ENCODE measurements at regions not wholly inside any gene's neighbourhood (a gene's known extent, or its start where the extent isn't known, plus 50 kb on each side); places are given as distances from the start of the nearest gene placed in this dataset.

DNA sequence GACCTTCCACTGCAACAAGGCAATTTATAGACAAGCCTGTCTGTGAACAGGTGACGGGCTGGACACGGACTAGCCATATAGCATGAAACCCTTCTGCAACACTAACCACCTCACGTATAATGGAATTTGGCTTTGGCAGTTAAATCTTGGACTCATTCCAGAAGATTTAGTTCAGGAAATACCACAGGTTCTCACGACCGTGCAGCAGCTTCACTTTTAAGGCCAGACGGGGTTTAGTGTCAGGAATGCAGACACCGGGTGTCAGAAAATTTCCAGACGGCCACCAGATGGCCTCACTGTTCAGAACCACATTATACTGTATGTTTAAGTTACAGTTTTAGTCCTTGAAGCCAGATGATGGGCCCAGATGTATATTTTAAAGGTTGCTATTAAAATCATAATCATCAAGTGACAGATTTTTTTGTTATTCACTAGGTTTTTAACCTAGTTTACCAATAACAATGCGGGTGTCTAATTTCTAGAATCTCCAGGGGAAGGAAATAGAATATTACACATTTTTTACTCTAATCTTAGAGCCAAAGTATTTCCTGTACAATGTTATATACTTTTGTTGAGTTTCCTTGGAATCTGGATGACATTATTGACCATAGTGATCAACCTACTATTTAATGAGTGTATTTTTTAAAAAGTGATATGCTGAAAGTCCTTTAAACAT, 90.5 kb upstream of the TMPO start:
- CTCF ChIA-PET (ENCODE audit: low intra/inter-chr PET ratio): interaction anchor here (0.8 to 2.5 kb wide), 7 partner anchors 15 to 574 kb away, joined by 3 to 19 read pairs (median 3); no protein-coding TSS in a partner anchor
- TF ChIP-seq THAP7 (CRISPR knock-in tag; IDR thresholded peaks at IDR 0.05): no peak
- no peak for TF ChIP-seq NRF1 (conservative IDR thresholded peaks at IDR 0.05 in 1 of 2, IDR thresholded peaks at IDR 0.05 in 1 of 2)
- TF ChIP-seq RAD21 (CRISPR knock-in tag; conservative IDR thresholded peaks at IDR 0.05 in 1 of 2, IDR thresholded peaks at IDR 0.05 in 1 of 2): peak; percentile 71 to 79
- TF ChIP-seq RREB1 (CRISPR knock-in tag; IDR thresholded peaks at IDR 0.05): no peak
- no peak for TF ChIP-seq PHTF2 (CRISPR knock-in tag; IDR thresholded peaks at IDR 0.05)
- TF ChIP-seq, protein P1, sequence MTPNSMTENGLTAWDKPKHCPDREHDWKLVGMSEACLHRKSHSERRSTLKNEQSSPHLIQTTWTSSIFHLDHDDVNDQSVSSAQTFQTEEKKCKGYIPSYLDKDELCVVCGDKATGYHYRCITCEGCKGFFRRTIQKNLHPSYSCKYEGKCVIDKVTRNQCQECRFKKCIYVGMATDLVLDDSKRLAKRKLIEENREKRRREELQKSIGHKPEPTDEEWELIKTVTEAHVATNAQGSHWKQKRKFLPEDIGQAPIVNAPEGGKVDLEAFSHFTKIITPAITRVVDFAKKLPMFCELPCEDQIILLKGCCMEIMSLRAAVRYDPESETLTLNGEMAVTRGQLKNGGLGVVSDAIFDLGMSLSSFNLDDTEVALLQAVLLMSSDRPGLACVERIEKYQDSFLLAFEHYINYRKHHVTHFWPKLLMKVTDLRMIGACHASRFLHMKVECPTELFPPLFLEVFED (CRISPR knock-in tag; conservative IDR thresholded peaks at IDR 0.05): no peak
- TF ChIP-seq JUN (IDR thresholded peaks at IDR 0.05; ENCODE audit: borderline replicate concordance, low read depth, low read length): no peak
- TF ChIP-seq JUN (CRISPR knock-in tag; IDR thresholded peaks at IDR 0.05; ENCODE audit: borderline replicate concordance): no peak
- no peak for TF ChIP-seq ZNF12 (CRISPR knock-in tag; IDR thresholded peaks at IDR 0.05)
- 0 out of 2 replicates have a peak, but pooled peaks have one; percentile 37 for TF ChIP-seq SMAD4 (CRISPR knock-in tag; conservative IDR thresholded peaks at IDR 0.05)
- no peak for TF ChIP-seq RB1 (IDR thresholded peaks at IDR 0.05; ENCODE audit: low read depth)

More for the DNA sequence above, 90.5 kb upstream of the TMPO start:
- Histone ChIP-seq H3K9ac (ENCODE audit: insufficient read depth in 1 of 2, low read depth in 2 of 2, low read length in 2 of 2) (no peak overlapping the region), H3K9me1 (ENCODE audit: control insufficient read depth, insufficient read depth, low read length) (no peaks in the 10 kb centered on the region), H4K20me1 (replicated peaks; ENCODE audit: control insufficient read depth, insufficient read depth, low read length) (no peaks in the 10 kb centered on the region), H3K27me3 (ENCODE audit: control insufficient read depth in 2 of 2, insufficient read depth in 2 of 2, low read length in 2 of 2) (peaks cover 3 to 38% of the 10 kb centered on the region in 2 experiments; a peak in 4 of 5 replicates), H3K4me1 (replicated peaks in 1 of 2; ENCODE audit: control insufficient read depth in 2 of 2, insufficient read depth in 2 of 2, low read length in 2 of 2) (peaks cover 3 to 7% of the 10 kb centered on the region in 2 experiments; a peak in 2 of 5 replicates), H3K4me2 (ENCODE audit: insufficient read depth, low read length) (no peak overlapping the region), H3K36me3 (ENCODE audit: control insufficient read depth, insufficient read depth, low read length) (no peaks in the 10 kb centered on the region), H3K9me3 (replicated peaks; ENCODE audit: control insufficient read depth, insufficient read depth, low read depth, low read length) (no peaks in the 10 kb centered on the region), H2AFZ (ENCODE audit: low read depth, low read length) (no peak overlapping the region), H3K4me3 (no peak overlapping the region), H3K27ac (ENCODE audit: extremely low read depth, low read depth, low read length) (no peak overlapping the region), H3K79me2 (ENCODE audit: control insufficient read depth, insufficient read depth, low read length) (no peaks in the 10 kb centered on the region)
- FAIRE-seq: peak; percentile 76
- ATAC-seq: peak; percentile 91
- no TSS peak for BruUV-seq (replicated peaks)
- peak; percentile 60 to 78 (median 74) for DNase-seq (ENCODE audit: extremely low read depth in 1 of 4, low spot score in 3 of 4)
- intact Hi-C loops (cut with micrococcal nuclease): loop anchor here (2.0 kb wide), 3 partner anchors 16 to 230 kb away; no protein-coding TSS in a partner anchor
- WGBS (ENCODE audit: insufficient coverage, low coverage, missing lambda C conversion rate): 12% methylated on average over 9 of the region's 9 CpGs
- POLR2A ChIA-PET: interaction anchor here (1.6 kb wide), 2 partner anchors 84 to 91 kb away, joined by 3 read pairs; no protein-coding TSS in a partner anchor
- in situ Hi-C loops (cut with MboI): loop anchor here (25.0 kb wide), 1 partner anchor 562 kb away; no protein-coding TSS in a partner anchor

All from K562 (cell line).